Pancreas (tissue), 10 donors: ENCODE measurements at regions not wholly inside any gene's neighbourhood (a gene's known extent, or its start where the extent isn't known, plus 50 kb on each side); places are given as distances from the start of the nearest gene placed in this dataset.
A peak's percentile ranks its signal among the peaks of the same experiment; 100 is the strongest.

Experiments
- ATAC-seq, 4 donors: fragments of 200-7000 bp; cut with Tn5 transposase; one replicate each; pipeline versions ENCODE4 v1.8.0 to v1.9.1; 2020; ENCODE audit warnings: mild to moderate bottlenecking in 4 of 4, moderate library complexity in 4 of 4
- DNase-seq, 6 donors: peaks; one replicate each; pipeline ENCODE4 v3.0.0-alpha.2; 2020
- FAIRE-seq: peaks from 2 replicates; lab custom pipeline; 2012; peaks lifted over from hg19 to GRCh38; lab: Jason Lieb, UNC
- H3K27ac ChIP-seq, 4 donors: fragments of 200-600 bp; sonication (generic); 1 replicate in 3 of 4; 2 replicates in 1 of 4; pipeline versions ENCODE4 v1.5.0 to v1.8.0; 2020
- H3K27me3 ChIP-seq, 4 donors: fragments of 200-600 bp; one replicate each; pipeline ENCODE4 v1.8.0; 2021
- H3K36me3 ChIP-seq, 3 donors: fragments of 200-600 bp; sonication (generic) in 1 of 3; one replicate each; pipeline versions ENCODE4 v1.5.0 to v1.8.0; 2020 to 2021
- H3K4me1 ChIP-seq, 3 donors: fragments of 200-600 bp; one replicate each; pipeline ENCODE4 v1.8.0; 2021
- H3K4me3 ChIP-seq, 4 donors: fragments of 200-600 bp; sonication (generic) in 2 of 4; one replicate each; pipeline versions ENCODE4 v1.5.0 to v1.8.0; 2020 to 2021
- H3K9me3 ChIP-seq, 4 donors: fragments of 200-600 bp; one replicate each; pipeline ENCODE4 v1.8.0; 2021
- WGBS, 2 donors: extraction: QIAGEN DNeasy Blood & Tissue Kit; methylation state at CpG; one replicate each; pipeline ENCODE4 v1.1.7; 2013; 5-methylcytosine and 5-hydroxymethylcytosine counted together
- intact Hi-C, 3 donors: fragments of 100-400 bp; cut with DNase I; formaldehyde crosslinking; loops; one replicate each; pipeline versions ENCODE4 v1.11.1 to v1.14.2; 2022
- TF ChIP-seq, protein P1 (sequence below), 4 donors: fragments of 200-600 bp; sonication (generic) in 3 of 4; IDR thresholded peaks; one replicate each; pipeline versions ENCODE4 v1.5.0 to v1.8.0; 2021; ENCODE audit warnings: antibody characterized with exemption in 4 of 4
- donor health status: healthy with polysubstance abuse.
- donor health status: DM: no; HTN: no; CAD: no; lungs with moderate emphysema.
- donor health status: DM: no; HTN: no; CAD: no.
- donor health status: control.
- donor health status: control.
- donor health status: Bipolar disorder and iron deficiency.
- donor health status: DM: yes; HTN: yes; CAD: no.
- donor health status: DM: no; HTN: no; CAD: no.
- donor health status: DM: no; HTN: no; CAD: no.
- donor health status: DM: yes; HTN: yes; CAD: no.

GRCh38 chr20:4084096-4084495 is 64.5 kb upstream of the SMOX start:
- 82 to 92% methylated on average over 1 of the region's 1 CpG for WGBS, 2 donors
- Histone ChIP-seq H3K9me3 (no peaks in the 10 kb centered on the region), H3K36me3 (no peaks in the 10 kb centered on the region), H3K27ac (no peak overlapping the region), H3K4me1 (peaks cover 0 to 3% (median 0%) of the 10 kb centered on the region in 3 donors), H3K4me3 (no peak overlapping the region), H3K27me3 (no peaks in the 10 kb centered on the region)
- intact Hi-C loops = loop anchor here in 1 of 3 donors (10.0 kb wide), 3 partner anchors 199 to 409 kb away; partner anchors contain the start of gene PANK2
- FAIRE-seq (no peak), DNase-seq (no peak), ATAC-seq (no peak)
- TF ChIP-seq, protein P1, sequence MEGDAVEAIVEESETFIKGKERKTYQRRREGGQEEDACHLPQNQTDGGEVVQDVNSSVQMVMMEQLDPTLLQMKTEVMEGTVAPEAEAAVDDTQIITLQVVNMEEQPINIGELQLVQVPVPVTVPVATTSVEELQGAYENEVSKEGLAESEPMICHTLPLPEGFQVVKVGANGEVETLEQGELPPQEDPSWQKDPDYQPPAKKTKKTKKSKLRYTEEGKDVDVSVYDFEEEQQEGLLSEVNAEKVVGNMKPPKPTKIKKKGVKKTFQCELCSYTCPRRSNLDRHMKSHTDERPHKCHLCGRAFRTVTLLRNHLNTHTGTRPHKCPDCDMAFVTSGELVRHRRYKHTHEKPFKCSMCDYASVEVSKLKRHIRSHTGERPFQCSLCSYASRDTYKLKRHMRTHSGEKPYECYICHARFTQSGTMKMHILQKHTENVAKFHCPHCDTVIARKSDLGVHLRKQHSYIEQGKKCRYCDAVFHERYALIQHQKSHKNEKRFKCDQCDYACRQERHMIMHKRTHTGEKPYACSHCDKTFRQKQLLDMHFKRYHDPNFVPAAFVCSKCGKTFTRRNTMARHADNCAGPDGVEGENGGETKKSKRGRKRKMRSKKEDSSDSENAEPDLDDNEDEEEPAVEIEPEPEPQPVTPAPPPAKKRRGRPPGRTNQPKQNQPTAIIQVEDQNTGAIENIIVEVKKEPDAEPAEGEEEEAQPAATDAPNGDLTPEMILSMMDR (IDR thresholded peaks at IDR 0.05) = no peak

GRCh38 chr20:4083098-4083865 is 65.3 kb upstream of the SMOX start:
- no peak for FAIRE-seq
- no peak overlapping the region for H3K27ac ChIP-seq
- DNase-seq = no peak
- H3K27me3 ChIP-seq = no peaks in the 10 kb centered on the region
- H3K4me1 ChIP-seq = peaks cover 0 to 3% (median 0%) of the 10 kb centered on the region in 3 donors
- H3K4me3 ChIP-seq = no peak overlapping the region
- H3K9me3 ChIP-seq = no peaks in the 10 kb centered on the region
- peak in 1 of 4 donors; percentile 6 for ATAC-seq
- intact Hi-C loops = loop anchor here in 1 of 3 donors (10.0 kb wide), 3 partner anchors 198 to 408 kb away; partner anchors contain the start of gene PANK2
- TF ChIP-seq, protein P1 (IDR thresholded peaks at IDR 0.05) = no peak
- WGBS, 2 donors = 31 to 34% methylated on average over 5 to 6 of the region's 11 CpGs
- H3K36me3 ChIP-seq = no peaks in the 10 kb centered on the region

- Histone ChIP-seq H3K27me3 (no peaks in the 10 kb centered on the region), H3K9me3 (no peaks in the 10 kb centered on the region), H3K4me3 (no peak overlapping the region), H3K27ac (peak overlapping the region in 2 of 4 donors; percentile 9 to 50), H3K4me1 (peaks cover 0 to 3% (median 0%) of the 10 kb centered on the region in 3 donors), H3K36me3 (no peaks in the 10 kb centered on the region)
- WGBS, 2 donors = 38 to 41% methylated on average over 6 of the region's 7 CpGs
- peak in 2 of 6 donors; percentile 21 to 59 for DNase-seq
- TF ChIP-seq, protein P1 (IDR thresholded peaks at IDR 0.05) = no peak
- ATAC-seq = peak in 3 of 4 donors; percentile 15 to 50 (median 20)
- intact Hi-C loops = loop anchor here in 1 of 3 donors (10.0 kb wide), 3 partner anchors 198 to 408 kb away; partner anchors contain the start of gene PANK2
- no peak for FAIRE-seq
Observed at GRCh38 chr20:4082406-4083097, 66.1 kb upstream of the SMOX start.

DNA sequence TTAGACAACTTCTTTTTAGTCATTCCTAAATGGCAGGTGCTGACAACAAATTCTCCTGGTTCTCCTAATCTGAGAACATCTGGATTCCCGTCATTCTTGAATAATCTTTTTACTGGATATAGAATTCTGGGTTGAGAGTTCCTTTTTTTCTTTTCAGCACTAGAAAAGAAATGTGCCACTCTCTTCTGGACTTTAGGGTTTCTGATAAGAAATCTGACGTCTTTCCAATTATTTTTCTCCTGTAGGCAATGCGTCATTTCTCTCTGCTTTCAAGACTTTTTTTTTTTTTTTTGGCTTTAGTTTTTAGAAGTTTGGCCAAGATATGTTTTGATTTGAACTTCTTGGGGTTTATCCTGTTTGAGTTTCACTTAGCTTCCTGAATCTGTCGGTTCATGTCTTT is 66.1 kb upstream of the RNF24 start:
- 50 to 56% methylated on average over 4 of the region's 4 CpGs for WGBS, 2 donors
- no peak for ATAC-seq
- no peaks in the 10 kb centered on the region for H3K27me3 ChIP-seq
- no peak overlapping the region for H3K4me3 ChIP-seq
- DNase-seq = no peak
- TF ChIP-seq, protein P1 (IDR thresholded peaks at IDR 0.05) = no peak
- intact Hi-C loops = loop anchor here in 1 of 3 donors (10.0 kb wide), 3 partner anchors 197 to 407 kb away; partner anchors contain the start of gene PANK2
- FAIRE-seq = no peak
- no peaks in the 10 kb centered on the region for H3K36me3 ChIP-seq
- H3K9me3 ChIP-seq = no peaks in the 10 kb centered on the region
- H3K27ac ChIP-seq = no peak overlapping the region
- peaks cover 0 to 5% (median 0%) of the 10 kb centered on the region in 3 donors for H3K4me1 ChIP-seq
